ENCODE measurements at regions not wholly inside any gene's neighbourhood (a gene's known extent, or its start where the extent isn't known, plus 50 kb on each side); places are given as distances from the start of the nearest gene placed in this dataset.

- TF ChIP-seq GATA2 (IDR thresholded peaks at IDR 0.05; ENCODE audit: low read depth, low read length) (no peak), GATA3 (IDR thresholded peaks at IDR 0.05; ENCODE audit: low read depth, low read length) (no peak)
These were observed 177.2 kb upstream of the ASCC3 start for GRCh38 chr6:101058296-101058695.

Measured in SH-SY5Y (cell line).